Adrenal gland (tissue), 5 donors: ENCODE measurements at regions not wholly inside any gene's neighbourhood (a gene's known extent, or its start where the extent isn't known, plus 50 kb on each side); places are given as distances from the start of the nearest gene placed in this dataset.

Experiments
- CTCF ChIP-seq, 6 experiments: fragments of 450-650 bp in 4 of 6; fragments of 200-600 bp in 2 of 6; sonication (generic) in 1 of 6; IDR thresholded peaks; 1 replicate in 5 of 6; 2 replicates in 1 of 6; pipeline versions ENCODE4 v1.5.1 to v1.8.0; 2016 to 2021; ENCODE audit warnings: antibody characterized with exemption in 6 of 6, mild to moderate bottlenecking in 2 of 6, moderate library complexity in 1 of 6
- POLR2A ChIP-seq, 2 donors: fragments of 450-650 bp; IDR thresholded peaks; one replicate each; pipeline ENCODE4 v1.6.1; 2017; ENCODE audit warnings: antibody characterized with exemption in 2 of 2, mild to moderate bottlenecking in 2 of 2, moderate library complexity in 1 of 2
- donor health status: DM: no; HTN: no; CAD: no.

GRCh38 chr13:59444210-59444857, 719.4 kb downstream of the DIAPH3 start:
- TF ChIP-seq CTCF (IDR thresholded peaks at IDR 0.05) (no peak), POLR2A (IDR thresholded peaks at IDR 0.05) (no peak)
